HEK293T (cell line): ENCODE measurements at regions not wholly inside any gene's neighbourhood (a gene's known extent, or its start where the extent isn't known, plus 50 kb on each side); places are given as distances from the start of the nearest gene placed in this dataset.

Source experiments
- CTCF ChIA-PET: fragments of 350-600 bp; formaldehyde crosslinking; extraction: SDS; loops from one replicate; lab custom pipeline; 2021; ENCODE audit warnings: antibody characterized with exemption, inconsistent platforms; lab: Yijun Ruan, JAX
- POLR2A ChIA-PET: fragments of 350-600 bp; formaldehyde crosslinking; extraction: SDS; loops from one replicate; lab custom pipeline; 2020; ENCODE audit warnings: antibody characterized with exemption, inconsistent platforms; lab: Yijun Ruan, JAX
- DNase-seq: peaks from one replicate; pipeline ENCODE4 v3.0.0; 2012; ENCODE audit warnings: mixed read lengths; ENCODE audit errors: extremely low spot score
- ARNT ChIP-seq: fragments of 450-650 bp; IDR thresholded peaks from 2 replicates; pipeline ENCODE4 v1.6.1; 2017; ENCODE audit warnings: mild to moderate bottlenecking
- BHLHE40 ChIP-seq: fragments of 450-650 bp; IDR thresholded peaks from 2 replicates; pipeline ENCODE4 v1.6.1; 2016; ENCODE audit warnings: mild to moderate bottlenecking, moderate library complexity, borderline replicate concordance
- CTBP1 ChIP-seq: fragments of 450-650 bp; IDR thresholded peaks from 2 replicates; pipeline ENCODE4 v1.6.1; 2016; ENCODE audit warnings: borderline replicate concordance
- ELF4 ChIP-seq: fragments of 450-650 bp; IDR thresholded peaks from 2 replicates; pipeline ENCODE4 v1.6.1; 2017; ENCODE audit warnings: antibody characterized with exemption
- FOXA1 ChIP-seq: fragments of 450-650 bp; IDR thresholded peaks from 2 replicates; pipeline ENCODE4 v1.6.1; 2016; ENCODE audit warnings: mild to moderate bottlenecking
- FOXK2 ChIP-seq: fragments of 450-650 bp; IDR thresholded peaks from 2 replicates; pipeline ENCODE4 v1.6.1; 2016; ENCODE audit warnings: mild to moderate bottlenecking
- FOXM1 ChIP-seq: fragments of 450-650 bp; IDR thresholded peaks from 2 replicates; pipeline ENCODE4 v1.6.1; 2017; ENCODE audit warnings: mild to moderate bottlenecking, borderline replicate concordance
- HDGF ChIP-seq: fragments of 450-650 bp; IDR thresholded peaks from 2 replicates; pipeline ENCODE4 v1.6.1; 2017; ENCODE audit warnings: antibody characterized with exemption, borderline replicate concordance
- L3MBTL2 ChIP-seq: fragments of 450-650 bp; conservative IDR thresholded peaks from 2 replicates; pipeline ENCODE4 v1.6.1; 2016; ENCODE audit warnings: mild to moderate bottlenecking
- LEF1 ChIP-seq: fragments of 450-650 bp; IDR thresholded peaks from 2 replicates; pipeline ENCODE4 v1.6.1; 2017; ENCODE audit warnings: mild to moderate bottlenecking, borderline replicate concordance
- NFRKB ChIP-seq: fragments of 450-650 bp; IDR thresholded peaks from 2 replicates; pipeline ENCODE4 v1.6.1; 2016; ENCODE audit warnings: mild to moderate bottlenecking, moderate library complexity
- PKNOX1 ChIP-seq: fragments of 450-650 bp; IDR thresholded peaks from 2 replicates; pipeline ENCODE4 v1.6.1; 2016
- SP1 ChIP-seq: fragments of 450-650 bp; IDR thresholded peaks from 2 replicates; pipeline ENCODE4 v1.6.1; 2017
- SUZ12 ChIP-seq: fragments of 450-650 bp; IDR thresholded peaks from 2 replicates; pipeline ENCODE4 v1.6.1; 2016; ENCODE audit warnings: mild to moderate bottlenecking
- TARDBP ChIP-seq: fragments of 450-650 bp; IDR thresholded peaks from 2 replicates; pipeline ENCODE4 v1.6.1; 2016
- ZNF384 ChIP-seq: fragments of 450-650 bp; IDR thresholded peaks from 2 replicates; pipeline ENCODE4 v1.6.1; 2016

- ChIA-PET CTCF (no interaction called here), POLR2A (no interaction called here)
- no peak for TF ChIP-seq ZNF384
- TF ChIP-seq SUZ12, result no peak
- TF ChIP-seq FOXM1, result no peak
- no peak for TF ChIP-seq HDGF
- DNase-seq, result no peak
Observed at GRCh38 chr5:167503926-167504720, 787.3 kb upstream of the WWC1 start.

- CTCF ChIA-PET, result no interaction called here
- POLR2A ChIA-PET, result no interaction called here
- no peak for TF ChIP-seq FOXA1
- TF ChIP-seq CTBP1, result no peak
- no peak for TF ChIP-seq SP1
- no peak for TF ChIP-seq NFRKB
- no peak for TF ChIP-seq L3MBTL2
- no peak for DNase-seq
Observed at GRCh38 chr5:167507463-167508233, 783.8 kb upstream of the WWC1 start.

- ChIA-PET CTCF (no interaction called here), POLR2A (no interaction called here)
- no peak for DNase-seq
- TF ChIP-seq L3MBTL2 (no peak), ARNT (no peak), NFRKB (no peak), ZNF384 (no peak), FOXK2 (no peak), FOXM1 (no peak), SUZ12 (no peak), LEF1 (no peak), SP1 (no peak), TARDBP (no peak), BHLHE40 (no peak), FOXA1 (no peak), CTBP1 (no peak), HDGF (no peak), ELF4 (no peak), PKNOX1 (no peak)
Observed at GRCh38 chr5:167509076-167509475, 782.4 kb upstream of the WWC1 start.

GRCh38 chr5:167511276-167511675 is 780.2 kb upstream of the WWC1 start:
- ChIA-PET POLR2A (no interaction called here), CTCF (no interaction called here)
- TF ChIP-seq SUZ12 (no peak), ELF4 (no peak), TARDBP (no peak), LEF1 (no peak), NFRKB (no peak), ZNF384 (no peak), FOXM1 (no peak)
- DNase-seq, result no peak

- ChIA-PET CTCF (no interaction called here), POLR2A (no interaction called here)
- TF ChIP-seq CTBP1, result no peak
- TF ChIP-seq ZNF384, result no peak
- TF ChIP-seq SP1, result no peak
- DNase-seq, result no peak
Observed at GRCh38 chr5:167512111-167512510, 779.3 kb upstream of the WWC1 start.

- DNase-seq, result no peak
- CTCF ChIA-PET, result no interaction called here
- no peak for TF ChIP-seq ELF4
- no peak for TF ChIP-seq HDGF
- TF ChIP-seq FOXA1, result no peak
- TF ChIP-seq LEF1, result no peak
- no peak for TF ChIP-seq ZNF384
- TF ChIP-seq ARNT, result no peak
- TF ChIP-seq CTBP1, result no peak
- TF ChIP-seq BHLHE40, result no peak
- no peak for TF ChIP-seq SP1
- no peak for TF ChIP-seq PKNOX1
- TF ChIP-seq SUZ12, result no peak
- TF ChIP-seq TARDBP, result no peak
- TF ChIP-seq FOXK2, result no peak
- no peak for TF ChIP-seq NFRKB
- TF ChIP-seq FOXM1, result no peak
- no peak for TF ChIP-seq L3MBTL2
- POLR2A ChIA-PET, result no interaction called here
Observed at GRCh38 chr5:167513381-167513780, 778.1 kb upstream of the WWC1 start.

GRCh38 chr5:167514461-167514860 is 777.0 kb upstream of the WWC1 start:
- no peak for TF ChIP-seq SUZ12
- no peak for TF ChIP-seq TARDBP
- no peak for TF ChIP-seq L3MBTL2
- no peak for TF ChIP-seq PKNOX1
- no peak for TF ChIP-seq ARNT
- TF ChIP-seq LEF1, result no peak
- no peak for TF ChIP-seq FOXA1
- TF ChIP-seq CTBP1, result no peak
- TF ChIP-seq NFRKB, result no peak
- TF ChIP-seq BHLHE40, result no peak
- no peak for TF ChIP-seq ELF4
- TF ChIP-seq FOXM1, result no peak
- no peak for TF ChIP-seq HDGF
- TF ChIP-seq SP1, result no peak
- no peak for TF ChIP-seq ZNF384
- no peak for TF ChIP-seq FOXK2
- DNase-seq, result no peak
- CTCF ChIA-PET, result no interaction called here
- POLR2A ChIA-PET, result no interaction called here
